ENCODE measurements at regions not wholly inside any gene's neighbourhood (a gene's known extent, or its start where the extent isn't known, plus 50 kb on each side); places are given as distances from the start of the nearest gene placed in this dataset.
"Not testable (repeated sequence)": the region's sequence is repeated elsewhere in the genome, so short reads cannot be mapped to it uniquely, and the experiment has no call there.

- Histone ChIP-seq H3K4me1 (ENCODE audit: control insufficient read depth, insufficient read depth, low read length) (no peaks in the 10 kb centered on the region), H3K4me3 (ENCODE audit: low read length in 2 of 2) (no peak overlapping the region), H3K36me3 (ENCODE audit: control insufficient read depth in 2 of 2, insufficient read depth in 2 of 2, low read length in 2 of 2) (no peaks in the 10 kb centered on the region), H3K27ac (ENCODE audit: low read length) (no peak overlapping the region), H3K9ac (ENCODE audit: low read length in 2 of 2) (no peak overlapping the region), H3K9me3 (ENCODE audit: control insufficient read depth in 2 of 2, low read length in 2 of 2) (no peaks in the 10 kb centered on the region), H3K27me3 (ENCODE audit: control insufficient read depth in 1 of 2, insufficient read depth in 2 of 2, low read length in 2 of 2) (no peaks in the 10 kb centered on the region)
Measured at GRCh38 chr11:92045301-92045700, 179.3 kb upstream of the FAT3 start.

GRCh38 chr11:92035488-92035887 is 189.1 kb upstream of the FAT3 start:
- H3K36me3 ChIP-seq (ENCODE audit: control insufficient read depth in 2 of 2, insufficient read depth in 2 of 2, low read length in 2 of 2) = no peaks in the 10 kb centered on the region

GRCh38 chr11:92027136-92027535 is 197.5 kb upstream of the FAT3 start:
- H3K27ac ChIP-seq (ENCODE audit: low read length); H3K9me3 ChIP-seq (ENCODE audit: control insufficient read depth in 2 of 2, low read length in 2 of 2); H3K9ac ChIP-seq (ENCODE audit: low read length in 2 of 2); H3K36me3 ChIP-seq (ENCODE audit: control insufficient read depth in 2 of 2, insufficient read depth in 2 of 2, low read length in 2 of 2); H3K4me1 ChIP-seq (ENCODE audit: control insufficient read depth, insufficient read depth, low read length); H3K4me3 ChIP-seq (ENCODE audit: low read length in 2 of 2); H3K27me3 ChIP-seq (ENCODE audit: control insufficient read depth in 1 of 2, insufficient read depth in 2 of 2, low read length in 2 of 2): not testable (repeated sequence)

More at GRCh38 chr11:92035488-92035887, 189.1 kb upstream of the FAT3 start:
- Histone ChIP-seq H3K9me3 (ENCODE audit: control insufficient read depth in 2 of 2, low read length in 2 of 2) (peaks cover 0 to 3% of the 10 kb centered on the region in 2 donors), H3K4me1 (ENCODE audit: control insufficient read depth, insufficient read depth, low read length) (no peaks in the 10 kb centered on the region), H3K9ac (ENCODE audit: low read length in 2 of 2) (no peak overlapping the region), H3K27me3 (ENCODE audit: control insufficient read depth in 1 of 2, insufficient read depth in 2 of 2, low read length in 2 of 2) (no peaks in the 10 kb centered on the region), H3K27ac (ENCODE audit: low read length) (no peak overlapping the region), H3K4me3 (ENCODE audit: low read length in 2 of 2) (no peak overlapping the region)

GRCh38 chr11:92026664-92027063 is 198.0 kb upstream of the FAT3 start:
- Histone ChIP-seq H3K27ac (ENCODE audit: low read length) (no peak overlapping the region), H3K4me1 (ENCODE audit: control insufficient read depth, insufficient read depth, low read length) (no peaks in the 10 kb centered on the region), H3K9me3 (ENCODE audit: control insufficient read depth in 2 of 2, low read length in 2 of 2) (no peaks in the 10 kb centered on the region), H3K4me3 (ENCODE audit: low read length in 2 of 2) (no peak overlapping the region), H3K27me3 (ENCODE audit: control insufficient read depth in 1 of 2, insufficient read depth in 2 of 2, low read length in 2 of 2) (no peaks in the 10 kb centered on the region), H3K9ac (ENCODE audit: low read length in 2 of 2) (no peak overlapping the region), H3K36me3 (ENCODE audit: control insufficient read depth in 2 of 2, insufficient read depth in 2 of 2, low read length in 2 of 2) (no peaks in the 10 kb centered on the region)

GRCh38 chr11:92024788-92025187 is 199.8 kb upstream of the FAT3 start:
- Histone ChIP-seq H3K4me1 (ENCODE audit: control insufficient read depth, insufficient read depth, low read length) (no peaks in the 10 kb centered on the region), H3K36me3 (ENCODE audit: control insufficient read depth in 2 of 2, insufficient read depth in 2 of 2, low read length in 2 of 2) (no peaks in the 10 kb centered on the region), H3K27ac (ENCODE audit: low read length) (no peak overlapping the region), H3K27me3 (ENCODE audit: control insufficient read depth in 1 of 2, insufficient read depth in 2 of 2, low read length in 2 of 2) (no peaks in the 10 kb centered on the region), H3K9ac (ENCODE audit: low read length in 2 of 2) (no peak overlapping the region), H3K4me3 (ENCODE audit: low read length in 2 of 2) (no peak overlapping the region), H3K9me3 (ENCODE audit: control insufficient read depth in 2 of 2, low read length in 2 of 2) (no peaks in the 10 kb centered on the region)

- Histone ChIP-seq H3K27me3 (ENCODE audit: control insufficient read depth in 1 of 2, insufficient read depth in 2 of 2, low read length in 2 of 2) (no peaks in the 10 kb centered on the region), H3K4me1 (ENCODE audit: control insufficient read depth, insufficient read depth, low read length) (no peaks in the 10 kb centered on the region), H3K4me3 (ENCODE audit: low read length in 2 of 2) (no peak overlapping the region), H3K9ac (ENCODE audit: low read length in 2 of 2) (no peak overlapping the region), H3K9me3 (ENCODE audit: control insufficient read depth in 2 of 2, low read length in 2 of 2) (peaks cover 0 to 3% of the 10 kb centered on the region in 2 donors), H3K36me3 (ENCODE audit: control insufficient read depth in 2 of 2, insufficient read depth in 2 of 2, low read length in 2 of 2) (no peaks in the 10 kb centered on the region), H3K27ac (ENCODE audit: low read length) (no peak overlapping the region)
Measured at GRCh38 chr11:92022499-92022898, 202.1 kb upstream of the FAT3 start.

GRCh38 chr11:92018332-92018731 is 206.3 kb upstream of the FAT3 start:
- Histone ChIP-seq H3K27me3 (ENCODE audit: control insufficient read depth in 1 of 2, insufficient read depth in 2 of 2, low read length in 2 of 2) (no peaks in the 10 kb centered on the region), H3K9me3 (ENCODE audit: control insufficient read depth in 2 of 2, low read length in 2 of 2) (peaks cover 0 to 16% of the 10 kb centered on the region in 2 donors), H3K36me3 (ENCODE audit: control insufficient read depth in 2 of 2, insufficient read depth in 2 of 2, low read length in 2 of 2) (no peaks in the 10 kb centered on the region), H3K4me3 (ENCODE audit: low read length in 2 of 2) (no peak overlapping the region), H3K4me1 (ENCODE audit: control insufficient read depth, insufficient read depth, low read length) (no peaks in the 10 kb centered on the region), H3K9ac (ENCODE audit: low read length in 2 of 2) (no peak overlapping the region), H3K27ac (ENCODE audit: low read length) (no peak overlapping the region)

GRCh38 chr11:92008249-92008648 is 216.4 kb upstream of the FAT3 start:
- H3K4me1 ChIP-seq (ENCODE audit: control insufficient read depth, insufficient read depth, low read length) = no peaks in the 10 kb centered on the region
- H3K36me3 ChIP-seq (ENCODE audit: control insufficient read depth in 2 of 2, insufficient read depth in 2 of 2, low read length in 2 of 2) = no peaks in the 10 kb centered on the region
- H3K4me3 ChIP-seq (ENCODE audit: low read length in 2 of 2) = no peak overlapping the region
- no peak overlapping the region for H3K27ac ChIP-seq (ENCODE audit: low read length)
- H3K9me3 ChIP-seq (ENCODE audit: control insufficient read depth in 2 of 2, low read length in 2 of 2) = no peaks in the 10 kb centered on the region
- H3K27me3 ChIP-seq (ENCODE audit: control insufficient read depth in 1 of 2, insufficient read depth in 2 of 2, low read length in 2 of 2) = no peaks in the 10 kb centered on the region
- no peak overlapping the region for H3K9ac ChIP-seq (ENCODE audit: low read length in 2 of 2)

GRCh38 chr11:92002568-92002967 is 222.1 kb upstream of the FAT3 start:
- Histone ChIP-seq H3K4me1 (ENCODE audit: control insufficient read depth, insufficient read depth, low read length) (no peaks in the 10 kb centered on the region), H3K4me3 (ENCODE audit: low read length in 2 of 2) (no peak overlapping the region), H3K27me3 (ENCODE audit: control insufficient read depth in 1 of 2, insufficient read depth in 2 of 2, low read length in 2 of 2) (no peaks in the 10 kb centered on the region), H3K36me3 (ENCODE audit: control insufficient read depth in 2 of 2, insufficient read depth in 2 of 2, low read length in 2 of 2) (no peaks in the 10 kb centered on the region), H3K9ac (ENCODE audit: low read length in 2 of 2) (no peak overlapping the region), H3K27ac (ENCODE audit: low read length) (no peak overlapping the region), H3K9me3 (ENCODE audit: control insufficient read depth in 2 of 2, low read length in 2 of 2) (no peaks in the 10 kb centered on the region)

- Histone ChIP-seq H3K36me3 (ENCODE audit: control insufficient read depth in 2 of 2, insufficient read depth in 2 of 2, low read length in 2 of 2) (no peaks in the 10 kb centered on the region), H3K9ac (ENCODE audit: low read length in 2 of 2) (no peak overlapping the region), H3K4me3 (ENCODE audit: low read length in 2 of 2) (no peak overlapping the region), H3K9me3 (ENCODE audit: control insufficient read depth in 2 of 2, low read length in 2 of 2) (no peaks in the 10 kb centered on the region), H3K4me1 (ENCODE audit: control insufficient read depth, insufficient read depth, low read length) (no peaks in the 10 kb centered on the region), H3K27ac (ENCODE audit: low read length) (no peak overlapping the region), H3K27me3 (ENCODE audit: control insufficient read depth in 1 of 2, insufficient read depth in 2 of 2, low read length in 2 of 2) (no peaks in the 10 kb centered on the region)
Measured at GRCh38 chr11:91998481-91998880, 226.1 kb upstream of the FAT3 start.

GRCh38 chr11:91997226-91997625 is 227.4 kb upstream of the FAT3 start:
- Histone ChIP-seq H3K4me1 (ENCODE audit: control insufficient read depth, insufficient read depth, low read length) (no peaks in the 10 kb centered on the region), H3K9me3 (ENCODE audit: control insufficient read depth in 2 of 2, low read length in 2 of 2) (no peaks in the 10 kb centered on the region), H3K36me3 (ENCODE audit: control insufficient read depth in 2 of 2, insufficient read depth in 2 of 2, low read length in 2 of 2) (no peaks in the 10 kb centered on the region), H3K9ac (ENCODE audit: low read length in 2 of 2) (no peak overlapping the region), H3K27me3 (ENCODE audit: control insufficient read depth in 1 of 2, insufficient read depth in 2 of 2, low read length in 2 of 2) (no peaks in the 10 kb centered on the region), H3K4me3 (ENCODE audit: low read length in 2 of 2) (no peak overlapping the region), H3K27ac (ENCODE audit: low read length) (no peak overlapping the region)

Data from stomach smooth muscle (tissue), 2 donors.